H1 (cell line): ENCODE measurements at regions not wholly inside any gene's neighbourhood (a gene's known extent, or its start where the extent isn't known, plus 50 kb on each side); places are given as distances from the start of the nearest gene placed in this dataset.

Experiments
- BRCA1 ChIP-seq: IDR thresholded peaks from 2 replicates; pipeline ENCODE4 v1.6.1; 2012; ENCODE audit warnings: low read depth, low read length, improper control_type of control experiment
- CBX5 ChIP-seq: fragments of 300-800, 300-1000 bp; sonication (generic); IDR thresholded peaks from 2 replicates; pipeline ENCODE4 v1.7.1; 2016; ENCODE audit warnings: antibody characterized with exemption, low read length, low read depth
- CTCF ChIP-seq, 3 experiments: IDR thresholded peaks; 1 replicate in 2 of 3; 2 replicates in 1 of 3; pipeline versions ENCODE4 v1.5.1 to v1.6.1; 2011; ENCODE audit warnings: low read length in 3 of 3, mild to moderate bottlenecking in 3 of 3, inconsistent platforms in 2 of 3, low read depth in 1 of 3, moderate library complexity in 1 of 3; ENCODE audit not compliant: insufficient read depth in 1 of 3; ENCODE audit errors: control extremely low read depth in 1 of 3
- GTF2F1 ChIP-seq: IDR thresholded peaks from 2 replicates; pipeline ENCODE4 v1.6.1; 2012; ENCODE audit warnings: low read depth, low read length, improper control_type of control experiment, borderline replicate concordance
- POLR2A ChIP-seq, 2 experiments: IDR thresholded peaks; 1 replicate in 1 of 2; 2 replicates in 1 of 2; pipeline ENCODE4 v1.6.1; 2011; ENCODE audit warnings: low read depth in 2 of 2, low read length in 2 of 2, mild to moderate bottlenecking in 2 of 2; ENCODE audit errors: control extremely low read depth in 1 of 2
- SIX5 ChIP-seq: IDR thresholded peaks from 2 replicates; pipeline ENCODE4 v1.6.1; 2011; ENCODE audit warnings: mild to moderate bottlenecking, low read depth, low read length
- TEAD4 ChIP-seq: IDR thresholded peaks from 2 replicates; pipeline ENCODE4 v1.6.1; 2012; ENCODE audit warnings: low read depth, low read length, inconsistent platforms, mixed read lengths
- USF2 ChIP-seq: IDR thresholded peaks from 2 replicates; pipeline ENCODE4 v1.6.1; 2011; ENCODE audit warnings: low read length, improper control_type of control experiment
- ZNF274 ChIP-seq: IDR thresholded peaks from 2 replicates; pipeline ENCODE4 v1.7.0; 2012; ENCODE audit warnings: low read length, borderline replicate concordance; ENCODE audit errors: extremely low read depth

GRCh38 chr17:72534265-72534664 lies 413.4 kb downstream of the SOX9 start:
- TF ChIP-seq ZNF274 (no peak), CTCF (IDR thresholded peaks at IDR 0.05; ENCODE audit: control extremely low read depth in 1 of 3, insufficient read depth in 1 of 3, low read depth in 1 of 3, low read length in 3 of 3) (no peak), USF2 (no peak), SIX5 (no peak), BRCA1 (no peak), TEAD4 (no peak), CBX5 (no peak), POLR2A (IDR thresholded peaks at IDR 0.05; ENCODE audit: control extremely low read depth in 1 of 2, low read depth in 2 of 2, low read length in 2 of 2) (no peak), GTF2F1 (no peak)
